PC-3 (cell line): ENCODE measurements at regions not wholly inside any gene's neighbourhood (a gene's known extent, or its start where the extent isn't known, plus 50 kb on each side); places are given as distances from the start of the nearest gene placed in this dataset.
"Not testable (repeated sequence)": the region's sequence is repeated elsewhere in the genome, so short reads cannot be mapped to it uniquely, and the experiment has no call there.

ENCODE experiments used
- CTCF ChIP-seq: fragments of 300-600 bp; sonication (generic); conservative IDR thresholded peaks from 2 replicates; pipeline ENCODE4 v1.5.1; 2017; ENCODE audit warnings: antibody characterized with exemption, low read depth, mild to moderate bottlenecking, low read length
- EZH2 ChIP-seq: fragments of 300-600 bp; sonication (generic); IDR thresholded peaks from one replicate; pipeline ENCODE4 v1.6.1; 2017; ENCODE audit warnings: antibody characterized with exemption, mild to moderate bottlenecking, low read length; ENCODE audit not compliant: unreplicated experiment

GRCh38 chr7:29680601-29681000 is 117.0 kb downstream of the PRR15 start:
- not testable (repeated sequence) for TF ChIP-seq CTCF, EZH2
